Mammary epithelial cell (primary cell): ENCODE measurements at regions not wholly inside any gene's neighbourhood (a gene's known extent, or its start where the extent isn't known, plus 50 kb on each side); places are given as distances from the start of the nearest gene placed in this dataset.

ENCODE experiments used
- CTCF ChIP-seq, 2 donors: IDR thresholded peaks in 1 of 2; conservative IDR thresholded peaks in 1 of 2; 2 replicates each; pipeline ENCODE4 v1.5.1; 2011 to 2012; ENCODE audit warnings: inconsistent platforms in 2 of 2, low read length in 2 of 2, mild to moderate bottlenecking in 2 of 2, control low read depth in 1 of 2, low read depth in 1 of 2; ENCODE audit not compliant: insufficient read depth in 1 of 2; ENCODE audit errors: extremely low read depth in 1 of 2
- EZH2 ChIP-seq: IDR thresholded peaks from 2 replicates; pipeline ENCODE4 v1.6.1; 2012; ENCODE audit warnings: low read length, inconsistent platforms, borderline replicate concordance

GRCh38 chr2:23241121-23241520, 143.9 kb upstream of the KLHL29 start:
- no peak for TF ChIP-seq CTCF (conservative IDR thresholded peaks at IDR 0.05 in 1 of 2, IDR thresholded peaks at IDR 0.05 in 1 of 2; ENCODE audit: extremely low read depth in 1 of 2, insufficient read depth in 1 of 2, low read depth in 1 of 2, low read length in 2 of 2)
- TF ChIP-seq EZH2 = no peak
